WTC11 (cell line): ENCODE measurements at regions not wholly inside any gene's neighbourhood (a gene's known extent, or its start where the extent isn't known, plus 50 kb on each side); places are given as distances from the start of the nearest gene placed in this dataset.

Source experiments
- CTCF ChIP-seq: fragments of 200-600 bp; IDR thresholded peaks from 2 replicates; pipeline ENCODE4 v1.8.0; 2022; ENCODE audit warnings: antibody characterized with exemption
- ETV6 ChIP-seq: sonication (generic); formaldehyde crosslinking; IDR thresholded peaks from 2 replicates; pipeline ENCODE4 v1.8.1; 2022; ENCODE audit warnings: mild to moderate bottlenecking, missing genetic modification reagents
- FOXP1 ChIP-seq: sonication (generic); formaldehyde crosslinking; IDR thresholded peaks from 2 replicates; pipeline ENCODE4 v1.8.0; 2022; ENCODE audit warnings: missing genetic modification reagents, mild to moderate bottlenecking, moderate library complexity, borderline replicate concordance
- TP53 ChIP-seq: sonication (generic); formaldehyde crosslinking; IDR thresholded peaks from 2 replicates; pipeline ENCODE4 v1.8.1; 2023; ENCODE audit warnings: mild to moderate bottlenecking, missing genetic modification reagents

GRCh38 chr2:217242947-217243346, 383.1 kb upstream of the TNP1 start:
- TF ChIP-seq CTCF: no peak
- no peak for TF ChIP-seq TP53 (CRISPR knock-in tag)
- no peak for TF ChIP-seq ETV6 (CRISPR knock-in tag)
- TF ChIP-seq FOXP1 (CRISPR knock-in tag): no peak
